ENCODE measurements at regions not wholly inside any gene's neighbourhood (a gene's known extent, or its start where the extent isn't known, plus 50 kb on each side); places are given as distances from the start of the nearest gene placed in this dataset.
A peak's percentile ranks its signal among the peaks of the same experiment; 100 is the strongest.

DNA sequence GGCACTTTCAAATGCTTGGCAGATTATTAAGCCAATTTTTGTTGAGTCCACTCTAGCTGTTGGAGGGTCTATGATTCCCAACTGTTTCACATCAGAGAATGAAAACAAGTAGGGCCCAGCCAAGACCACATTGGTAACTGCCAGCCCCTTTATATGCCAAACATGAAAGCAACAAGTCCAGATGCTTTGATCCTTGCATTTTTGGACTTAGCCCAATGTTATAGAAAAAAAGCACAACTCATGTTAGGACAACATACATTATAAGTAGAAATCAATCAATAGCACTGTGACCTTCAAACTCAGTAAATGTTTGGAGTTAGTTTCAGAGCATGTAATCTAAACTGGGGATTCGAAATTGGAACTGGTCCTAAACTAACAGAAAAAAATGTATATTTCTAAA, 674.7 kb downstream of the MECOM start (continued):
- TF ChIP-seq, protein P1, sequence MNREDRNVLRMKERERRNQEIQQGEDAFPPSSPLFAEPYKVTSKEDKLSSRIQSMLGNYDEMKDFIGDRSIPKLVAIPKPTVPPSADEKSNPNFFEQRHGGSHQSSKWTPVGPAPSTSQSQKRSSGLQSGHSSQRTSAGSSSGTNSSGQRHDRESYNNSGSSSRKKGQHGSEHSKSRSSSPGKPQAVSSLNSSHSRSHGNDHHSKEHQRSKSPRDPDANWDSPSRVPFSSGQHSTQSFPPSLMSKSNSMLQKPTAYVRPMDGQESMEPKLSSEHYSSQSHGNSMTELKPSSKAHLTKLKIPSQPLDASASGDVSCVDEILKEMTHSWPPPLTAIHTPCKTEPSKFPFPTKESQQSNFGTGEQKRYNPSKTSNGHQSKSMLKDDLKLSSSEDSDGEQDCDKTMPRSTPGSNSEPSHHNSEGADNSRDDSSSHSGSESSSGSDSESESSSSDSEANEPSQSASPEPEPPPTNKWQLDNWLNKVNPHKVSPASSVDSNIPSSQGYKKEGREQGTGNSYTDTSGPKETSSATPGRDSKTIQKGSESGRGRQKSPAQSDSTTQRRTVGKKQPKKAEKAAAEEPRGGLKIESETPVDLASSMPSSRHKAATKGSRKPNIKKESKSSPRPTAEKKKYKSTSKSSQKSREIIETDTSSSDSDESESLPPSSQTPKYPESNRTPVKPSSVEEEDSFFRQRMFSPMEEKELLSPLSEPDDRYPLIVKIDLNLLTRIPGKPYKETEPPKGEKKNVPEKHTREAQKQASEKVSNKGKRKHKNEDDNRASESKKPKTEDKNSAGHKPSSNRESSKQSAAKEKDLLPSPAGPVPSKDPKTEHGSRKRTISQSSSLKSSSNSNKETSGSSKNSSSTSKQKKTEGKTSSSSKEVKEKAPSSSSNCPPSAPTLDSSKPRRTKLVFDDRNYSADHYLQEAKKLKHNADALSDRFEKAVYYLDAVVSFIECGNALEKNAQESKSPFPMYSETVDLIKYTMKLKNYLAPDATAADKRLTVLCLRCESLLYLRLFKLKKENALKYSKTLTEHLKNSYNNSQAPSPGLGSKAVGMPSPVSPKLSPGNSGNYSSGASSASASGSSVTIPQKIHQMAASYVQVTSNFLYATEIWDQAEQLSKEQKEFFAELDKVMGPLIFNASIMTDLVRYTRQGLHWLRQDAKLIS (CRISPR knock-in tag; IDR thresholded peaks at IDR 0.05): no peak
- TF ChIP-seq RBM22 (optimal IDR thresholded peaks at IDR 0.05; ENCODE audit: low read length) (no peak), ZNF781 (CRISPR knock-in tag; IDR thresholded peaks at IDR 0.05; ENCODE audit: borderline replicate concordance, not compliant biosample characterization) (no peak), ZBTB21 (CRISPR knock-in tag; IDR thresholded peaks at IDR 0.05) (no peak), ZNF552 (CRISPR knock-in tag; IDR thresholded peaks at IDR 0.05; ENCODE audit: borderline replicate concordance) (no peak), SRSF1 (optimal IDR thresholded peaks at IDR 0.05; ENCODE audit: low read depth, low read length) (no peak), MTF2 (CRISPR knock-in tag; IDR thresholded peaks at IDR 0.05; ENCODE audit: borderline replicate concordance) (no peak), GFI1 (CRISPR knock-in tag; IDR thresholded peaks at IDR 0.05; ENCODE audit: borderline replicate concordance) (no peak), ISX (CRISPR knock-in tag; conservative IDR thresholded peaks at IDR 0.05) (no peak), WIZ (CRISPR knock-in tag; IDR thresholded peaks at IDR 0.05) (no peak), LCORL (IDR thresholded peaks at IDR 0.05) (peak; percentile 65), LCORL (CRISPR knock-in tag; IDR thresholded peaks at IDR 0.05) (peak; percentile 85), RNF2 (conservative IDR thresholded peaks at IDR 0.05; ENCODE audit: low read depth) (no peak), STAT5B (CRISPR knock-in tag; IDR thresholded peaks at IDR 0.05) (no peak), IRF2 (CRISPR knock-in tag; IDR thresholded peaks at IDR 0.05) (peak; percentile 42; the same call in 1 of the 2 replicates), TGIF2 (CRISPR knock-in tag; IDR thresholded peaks at IDR 0.05) (no peak), CCAR2 (optimal IDR thresholded peaks at IDR 0.05; ENCODE audit: low read depth, low read length) (no peak), TCF7L2 (IDR thresholded peaks at IDR 0.05; ENCODE audit: low read depth, low read length) (peak; percentile 66), NCOA5 (CRISPR knock-in tag; IDR thresholded peaks at IDR 0.05) (no peak)
- TF ChIP-seq, protein P2, sequence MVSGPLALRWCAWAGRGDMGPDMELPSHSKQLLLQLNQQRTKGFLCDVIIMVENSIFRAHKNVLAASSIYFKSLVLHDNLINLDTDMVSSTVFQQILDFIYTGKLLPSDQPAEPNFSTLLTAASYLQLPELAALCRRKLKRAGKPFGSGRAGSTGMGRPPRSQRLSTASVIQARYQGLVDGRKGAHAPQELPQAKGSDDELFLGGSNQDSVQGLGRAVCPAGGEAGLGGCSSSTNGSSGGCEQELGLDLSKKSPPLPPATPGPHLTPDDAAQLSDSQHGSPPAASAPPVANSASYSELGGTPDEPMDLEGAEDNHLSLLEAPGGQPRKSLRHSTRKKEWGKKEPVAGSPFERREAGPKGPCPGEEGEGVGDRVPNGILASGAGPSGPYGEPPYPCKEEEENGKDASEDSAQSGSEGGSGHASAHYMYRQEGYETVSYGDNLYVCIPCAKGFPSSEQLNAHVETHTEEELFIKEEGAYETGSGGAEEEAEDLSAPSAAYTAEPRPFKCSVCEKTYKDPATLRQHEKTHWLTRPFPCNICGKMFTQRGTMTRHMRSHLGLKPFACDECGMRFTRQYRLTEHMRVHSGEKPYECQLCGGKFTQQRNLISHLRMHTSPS (CRISPR knock-in tag; IDR thresholded peaks at IDR 0.05; ENCODE audit: low read depth): no peak
- TF ChIP-seq, protein P3, sequence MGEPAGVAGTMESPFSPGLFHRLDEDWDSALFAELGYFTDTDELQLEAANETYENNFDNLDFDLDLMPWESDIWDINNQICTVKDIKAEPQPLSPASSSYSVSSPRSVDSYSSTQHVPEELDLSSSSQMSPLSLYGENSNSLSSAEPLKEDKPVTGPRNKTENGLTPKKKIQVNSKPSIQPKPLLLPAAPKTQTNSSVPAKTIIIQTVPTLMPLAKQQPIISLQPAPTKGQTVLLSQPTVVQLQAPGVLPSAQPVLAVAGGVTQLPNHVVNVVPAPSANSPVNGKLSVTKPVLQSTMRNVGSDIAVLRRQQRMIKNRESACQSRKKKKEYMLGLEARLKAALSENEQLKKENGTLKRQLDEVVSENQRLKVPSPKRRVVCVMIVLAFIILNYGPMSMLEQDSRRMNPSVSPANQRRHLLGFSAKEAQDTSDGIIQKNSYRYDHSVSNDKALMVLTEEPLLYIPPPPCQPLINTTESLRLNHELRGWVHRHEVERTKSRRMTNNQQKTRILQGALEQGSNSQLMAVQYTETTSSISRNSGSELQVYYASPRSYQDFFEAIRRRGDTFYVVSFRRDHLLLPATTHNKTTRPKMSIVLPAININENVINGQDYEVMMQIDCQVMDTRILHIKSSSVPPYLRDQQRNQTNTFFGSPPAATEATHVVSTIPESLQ (CRISPR knock-in tag; conservative IDR thresholded peaks at IDR 0.05): no peak
- TF ChIP-seq, protein P4, sequence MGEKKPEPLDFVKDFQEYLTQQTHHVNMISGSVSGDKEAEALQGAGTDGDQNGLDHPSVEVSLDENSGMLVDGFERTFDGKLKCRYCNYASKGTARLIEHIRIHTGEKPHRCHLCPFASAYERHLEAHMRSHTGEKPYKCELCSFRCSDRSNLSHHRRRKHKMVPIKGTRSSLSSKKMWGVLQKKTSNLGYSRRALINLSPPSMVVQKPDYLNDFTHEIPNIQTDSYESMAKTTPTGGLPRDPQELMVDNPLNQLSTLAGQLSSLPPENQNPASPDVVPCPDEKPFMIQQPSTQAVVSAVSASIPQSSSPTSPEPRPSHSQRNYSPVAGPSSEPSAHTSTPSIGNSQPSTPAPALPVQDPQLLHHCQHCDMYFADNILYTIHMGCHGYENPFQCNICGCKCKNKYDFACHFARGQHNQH (CRISPR knock-in tag; IDR thresholded peaks at IDR 0.05): no peak
